ENCODE measurements at regions not wholly inside any gene's neighbourhood (a gene's known extent, or its start where the extent isn't known, plus 50 kb on each side); places are given as distances from the start of the nearest gene placed in this dataset.

GRCh38 chr16:14373896-14374295 lies 256.2 kb downstream of the PARN start:
- no peak for TF ChIP-seq CTCF (IDR thresholded peaks at IDR 0.05; ENCODE audit: control insufficient read depth, insufficient read depth, low read depth, low read length, missing control alignments)
- no peak overlapping the region for H3K4me3 ChIP-seq (ENCODE audit: control insufficient read depth, low read depth, low read length)
- DNase-seq (ENCODE audit: low read depth): no peak

- TF ChIP-seq CTCF (IDR thresholded peaks at IDR 0.05; ENCODE audit: control insufficient read depth, insufficient read depth, low read depth, low read length, missing control alignments): no peak
- DNase-seq (ENCODE audit: low read depth): no peak
- H3K4me3 ChIP-seq (ENCODE audit: control insufficient read depth, low read depth, low read length): no peak overlapping the region
Observed at GRCh38 chr16:14373406-14373805, 256.7 kb downstream of the PARN start.

GRCh38 chr16:14372471-14372870 lies 257.6 kb downstream of the PARN start:
- no peak for DNase-seq (ENCODE audit: low read depth)
- no peak for TF ChIP-seq CTCF (IDR thresholded peaks at IDR 0.05; ENCODE audit: control insufficient read depth, insufficient read depth, low read depth, low read length, missing control alignments)
- H3K4me3 ChIP-seq (ENCODE audit: control insufficient read depth, low read depth, low read length): no peak overlapping the region

- H3K4me3 ChIP-seq (ENCODE audit: control insufficient read depth, low read depth, low read length): no peak overlapping the region
- DNase-seq (ENCODE audit: low read depth): no peak
- TF ChIP-seq CTCF (IDR thresholded peaks at IDR 0.05; ENCODE audit: control insufficient read depth, insufficient read depth, low read depth, low read length, missing control alignments): no peak
Observed at GRCh38 chr16:14371778-14372431, 258.2 kb downstream of the PARN start.

- no peak for DNase-seq (ENCODE audit: low read depth)
Observed at GRCh38 chr16:14370736-14371234, 259.3 kb downstream of the PARN start.

GRCh38 chr16:14369734-14370598 lies 260.1 kb downstream of the PARN start:
- no peak for DNase-seq (ENCODE audit: low read depth)
- H3K4me3 ChIP-seq (ENCODE audit: control insufficient read depth, low read depth, low read length): no peak overlapping the region
- TF ChIP-seq CTCF (IDR thresholded peaks at IDR 0.05; ENCODE audit: control insufficient read depth, insufficient read depth, low read depth, low read length, missing control alignments): no peak

More at GRCh38 chr16:14370736-14371234, 259.3 kb downstream of the PARN start:
- TF ChIP-seq CTCF (IDR thresholded peaks at IDR 0.05; ENCODE audit: control insufficient read depth, insufficient read depth, low read depth, low read length, missing control alignments): no peak
- no peak overlapping the region for H3K4me3 ChIP-seq (ENCODE audit: control insufficient read depth, low read depth, low read length)
